ENCODE measurements at regions not wholly inside any gene's neighbourhood (a gene's known extent, or its start where the extent isn't known, plus 50 kb on each side); places are given as distances from the start of the nearest gene placed in this dataset.

GRCh38 chr21:35336534-35336933 is 287.4 kb upstream of the RUNX1 start:
- TF ChIP-seq, protein P1, sequence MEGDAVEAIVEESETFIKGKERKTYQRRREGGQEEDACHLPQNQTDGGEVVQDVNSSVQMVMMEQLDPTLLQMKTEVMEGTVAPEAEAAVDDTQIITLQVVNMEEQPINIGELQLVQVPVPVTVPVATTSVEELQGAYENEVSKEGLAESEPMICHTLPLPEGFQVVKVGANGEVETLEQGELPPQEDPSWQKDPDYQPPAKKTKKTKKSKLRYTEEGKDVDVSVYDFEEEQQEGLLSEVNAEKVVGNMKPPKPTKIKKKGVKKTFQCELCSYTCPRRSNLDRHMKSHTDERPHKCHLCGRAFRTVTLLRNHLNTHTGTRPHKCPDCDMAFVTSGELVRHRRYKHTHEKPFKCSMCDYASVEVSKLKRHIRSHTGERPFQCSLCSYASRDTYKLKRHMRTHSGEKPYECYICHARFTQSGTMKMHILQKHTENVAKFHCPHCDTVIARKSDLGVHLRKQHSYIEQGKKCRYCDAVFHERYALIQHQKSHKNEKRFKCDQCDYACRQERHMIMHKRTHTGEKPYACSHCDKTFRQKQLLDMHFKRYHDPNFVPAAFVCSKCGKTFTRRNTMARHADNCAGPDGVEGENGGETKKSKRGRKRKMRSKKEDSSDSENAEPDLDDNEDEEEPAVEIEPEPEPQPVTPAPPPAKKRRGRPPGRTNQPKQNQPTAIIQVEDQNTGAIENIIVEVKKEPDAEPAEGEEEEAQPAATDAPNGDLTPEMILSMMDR (IDR thresholded peaks at IDR 0.05) = no peak
- TF ChIP-seq EP300 (IDR thresholded peaks at IDR 0.05) (no peak), POLR2A (IDR thresholded peaks at IDR 0.05) (no peak), POLR2AphosphoS5 (IDR thresholded peaks at IDR 0.05) (no peak)

Data from suprapubic skin (tissue), 4 donors.